NCI-H510A treated with DMSO at 0.1 percent for 48 hours (cell line): ENCODE measurements at regions not wholly inside any gene's neighbourhood (a gene's known extent, or its start where the extent isn't known, plus 50 kb on each side); places are given as distances from the start of the nearest gene placed in this dataset.
"Not testable (repeated sequence)": the region's sequence is repeated elsewhere in the genome, so short reads cannot be mapped to it uniquely, and the experiment has no call there.

Experiments
- DNase-seq: peaks from one replicate; lab custom pipeline; 2025; lab: John Stamatoyannopoulos, UW

DNA sequence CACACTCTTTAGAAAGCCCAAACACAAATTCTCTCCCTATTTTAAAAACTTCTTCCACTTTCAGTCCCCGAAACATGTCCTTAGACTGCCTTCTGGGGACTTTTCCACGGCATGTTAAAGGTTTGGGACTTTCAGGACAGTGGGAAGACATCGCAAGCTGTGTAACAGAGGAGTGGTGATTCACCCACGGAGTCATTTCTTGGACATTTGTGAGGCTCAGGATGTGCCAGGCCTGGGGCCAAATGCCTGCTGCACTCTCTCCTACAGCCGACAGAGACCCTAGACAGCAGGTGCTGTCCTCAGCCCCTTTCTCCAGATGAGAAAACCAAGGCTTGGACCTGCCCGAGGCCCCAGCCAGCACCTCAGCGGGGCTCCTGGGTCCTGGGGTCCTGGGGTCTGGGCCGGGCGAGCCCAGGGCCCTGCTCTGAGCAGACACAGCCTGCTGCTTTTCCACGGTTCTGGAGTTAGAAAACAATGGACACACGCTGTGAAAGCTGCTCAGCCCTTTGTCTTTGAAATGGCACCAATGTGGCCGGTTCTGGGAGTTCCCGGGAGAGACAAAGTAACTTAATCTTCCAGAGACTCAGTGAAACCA lies 370.2 kb upstream of the SFSWAP start:
- no peak for DNase-seq

DNA sequence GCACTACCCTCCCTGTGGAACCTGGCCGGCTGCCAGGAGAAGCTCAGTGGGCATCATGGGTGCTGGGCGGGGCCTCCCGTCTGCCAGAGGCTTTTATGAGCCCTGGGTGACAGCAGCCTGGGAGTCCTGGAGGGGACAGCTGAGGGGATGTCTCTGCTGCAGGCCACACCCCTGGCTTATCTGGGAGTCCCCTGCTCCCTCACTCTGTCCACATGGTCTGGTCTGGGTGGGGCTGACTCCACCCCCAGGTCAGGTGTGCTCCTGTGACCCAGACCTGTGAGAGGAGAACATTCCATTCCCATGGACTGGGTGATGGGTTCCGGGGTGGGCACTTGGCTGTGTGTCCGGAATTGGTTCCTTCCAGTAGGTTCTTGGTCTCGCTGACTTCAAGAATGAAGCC lies 369.3 kb upstream of the SFSWAP start:
- not testable (repeated sequence) for DNase-seq

DNA sequence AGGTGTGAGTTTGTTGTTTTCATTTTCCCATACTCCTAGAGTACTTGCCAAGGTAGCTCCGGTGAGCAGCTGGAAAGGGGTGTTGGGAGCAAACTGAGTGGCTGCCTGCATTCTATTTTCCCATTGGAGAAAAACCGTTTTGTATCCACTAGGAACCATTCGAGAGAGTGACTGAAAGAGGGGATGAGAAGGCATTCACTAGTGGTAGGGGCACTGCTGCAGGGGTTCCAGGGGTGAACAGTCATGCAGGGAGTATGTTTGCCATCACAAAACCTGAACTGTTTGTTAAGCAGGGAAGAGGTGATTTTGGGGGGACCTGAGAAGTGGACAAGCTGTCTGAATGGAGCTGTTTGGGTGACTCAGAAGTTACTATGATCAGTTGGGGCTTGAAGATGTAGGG lies 367.5 kb upstream of the SFSWAP start:
- DNase-seq: not testable (repeated sequence)

DNA sequence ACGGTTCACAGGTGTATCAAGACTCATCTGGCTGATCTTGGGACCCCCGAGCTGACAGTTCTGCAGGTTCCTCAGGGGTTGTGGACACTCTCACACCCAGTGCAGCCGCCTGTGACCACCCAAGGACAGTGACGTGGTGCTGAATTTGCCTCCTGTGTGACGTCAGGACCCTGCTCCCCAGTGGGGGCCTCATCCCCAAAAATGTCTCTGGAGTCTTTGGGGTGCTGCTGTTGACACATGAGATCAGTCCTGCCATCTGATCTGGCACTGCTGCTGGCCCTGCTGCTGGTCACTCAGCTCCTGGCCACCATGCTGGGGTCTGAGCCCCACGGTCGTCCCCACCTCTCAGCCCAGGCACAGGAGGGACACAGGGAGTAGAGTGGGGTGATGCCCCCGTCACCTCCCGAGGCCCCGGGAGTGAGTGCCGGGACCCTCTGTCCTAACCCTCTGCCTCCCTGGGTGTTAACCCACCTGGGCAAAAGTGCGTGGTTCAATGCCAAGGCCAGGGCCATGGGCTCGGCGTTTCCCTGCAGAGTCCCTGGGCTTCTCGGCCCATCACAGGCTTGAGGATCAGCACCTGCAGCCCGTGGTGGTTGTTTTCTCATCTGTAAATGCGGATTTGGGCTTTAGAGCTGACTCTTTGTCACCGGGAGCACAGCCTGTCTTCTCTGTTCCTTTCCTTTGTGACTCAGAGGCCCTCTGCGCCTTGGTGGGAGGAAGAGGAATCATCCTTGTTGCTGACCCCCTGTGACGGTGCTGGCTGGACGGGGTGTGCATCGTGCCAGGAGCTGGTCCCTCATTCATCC lies 366.0 kb upstream of the SFSWAP start:
- not testable (repeated sequence) for DNase-seq

DNA sequence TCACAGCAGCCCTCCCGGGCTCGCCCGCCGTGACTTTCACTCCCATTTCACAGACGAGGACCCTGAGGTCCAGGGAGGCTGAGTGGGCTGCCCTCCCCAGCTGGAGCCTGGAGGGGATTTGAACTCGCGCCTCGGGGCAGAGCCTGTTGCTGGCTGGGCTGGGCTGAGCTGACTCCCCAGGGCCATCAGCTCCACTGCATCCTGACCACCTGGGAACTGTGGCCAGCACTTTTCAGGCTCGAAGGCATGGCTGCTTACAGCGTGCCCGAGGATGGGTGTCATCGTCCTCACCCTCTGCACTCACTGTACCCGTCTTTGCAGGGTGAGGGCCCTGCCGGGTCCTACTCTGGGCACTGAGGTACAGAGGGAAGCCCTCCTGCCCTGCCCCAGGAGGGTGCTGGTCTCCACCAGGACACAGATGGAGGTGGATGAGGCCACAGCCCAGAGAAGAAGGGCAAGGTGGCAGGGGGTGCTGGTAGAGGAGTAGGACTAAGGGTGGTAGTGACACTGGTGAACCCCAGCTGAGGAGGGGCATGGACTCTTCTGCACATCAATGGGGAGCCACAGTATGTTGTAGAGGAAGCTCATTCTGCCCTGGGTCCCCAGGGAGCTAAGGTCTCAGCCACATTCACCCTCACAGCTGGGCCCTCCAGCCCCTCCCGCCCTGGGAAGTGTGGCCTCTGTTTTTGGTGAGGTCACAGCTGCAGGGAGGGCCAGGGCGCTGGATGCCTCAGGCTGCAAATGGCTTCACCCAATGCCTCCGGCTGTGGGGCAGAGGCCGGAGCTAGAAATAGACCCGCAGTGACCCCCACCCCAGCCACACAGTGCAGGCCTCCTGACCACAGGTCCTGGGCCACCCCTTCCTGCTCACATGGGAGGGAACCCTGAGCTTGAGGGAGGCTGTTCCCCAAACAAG lies 365.1 kb upstream of the SFSWAP start:
- DNase-seq: no peak

DNA sequence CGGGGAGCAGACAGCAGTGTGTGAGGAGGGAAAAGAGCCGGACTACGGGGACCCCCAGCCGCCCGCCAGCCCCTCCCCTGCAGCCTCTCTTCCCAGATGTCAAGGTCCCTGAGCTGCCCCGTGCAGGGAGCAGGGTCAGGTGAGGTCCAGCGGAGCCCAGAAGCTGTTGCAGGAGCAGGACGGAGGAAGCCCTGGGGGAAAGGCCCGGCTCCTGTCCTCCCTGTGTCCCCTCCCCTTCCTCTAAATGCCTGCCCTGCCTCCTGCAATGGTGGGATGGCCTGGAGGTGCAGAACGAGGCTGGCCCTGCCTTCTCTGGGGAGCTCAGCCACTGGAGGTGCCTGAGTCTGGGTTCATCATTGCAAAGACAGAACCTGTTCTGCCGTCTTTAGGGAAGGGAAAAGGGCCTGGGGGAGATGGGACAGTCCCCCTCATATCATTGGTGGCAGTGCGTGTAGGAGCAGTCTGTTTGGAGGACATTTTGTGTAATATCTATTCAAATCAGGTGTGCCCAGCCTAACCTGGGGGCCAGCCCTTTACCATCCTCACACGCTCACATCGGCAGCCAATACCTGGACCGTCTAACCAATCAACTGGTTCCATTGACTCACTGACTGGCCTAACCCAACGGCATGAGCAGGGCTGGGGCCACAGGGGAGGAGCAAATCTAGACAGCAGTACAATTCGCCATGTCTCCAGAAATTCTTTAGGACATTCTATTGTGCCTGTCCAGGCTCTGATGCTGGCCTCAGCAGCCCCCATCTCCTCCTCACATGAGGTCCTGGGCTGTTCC lies 364.1 kb upstream of the SFSWAP start:
- no peak for DNase-seq

DNA sequence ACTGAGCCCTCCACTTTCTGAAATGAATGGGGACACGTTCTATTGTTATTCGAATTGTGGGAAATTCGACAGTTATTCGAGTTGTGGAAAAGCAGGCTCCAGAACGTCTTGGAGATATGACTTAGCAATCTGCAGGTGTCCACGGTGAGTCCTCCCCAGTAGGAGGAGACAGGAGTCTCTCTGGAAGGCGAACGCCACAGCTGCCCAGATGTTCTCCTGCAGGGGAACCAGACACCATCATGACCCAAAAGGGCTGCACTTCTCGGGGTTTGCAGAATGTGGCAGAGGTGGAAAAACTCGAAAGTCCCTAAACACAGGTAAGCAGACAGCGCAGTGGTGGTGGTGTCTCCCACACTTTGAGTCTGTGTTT lies 363.6 kb upstream of the SFSWAP start:
- no peak for DNase-seq

DNA sequence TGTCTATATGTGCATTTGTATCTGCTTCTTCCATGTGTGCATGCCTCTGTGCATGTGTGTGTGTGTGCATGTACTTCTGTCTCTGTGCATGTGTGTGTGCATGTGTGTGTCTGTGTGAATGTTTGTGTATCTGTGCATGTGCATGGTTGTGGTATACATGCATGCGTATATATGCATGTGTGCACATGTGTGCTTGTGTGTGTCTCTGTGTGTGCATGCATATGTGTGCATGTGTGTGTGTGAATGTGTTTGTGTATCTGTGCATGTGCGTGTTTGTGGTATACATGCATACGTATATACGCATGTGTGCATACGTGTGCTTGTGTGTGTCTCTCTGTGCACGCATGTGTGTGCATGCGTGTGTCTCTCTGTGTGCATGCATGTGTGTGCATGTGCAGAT lies 363.2 kb upstream of the SFSWAP start:
- no peak for DNase-seq

DNA sequence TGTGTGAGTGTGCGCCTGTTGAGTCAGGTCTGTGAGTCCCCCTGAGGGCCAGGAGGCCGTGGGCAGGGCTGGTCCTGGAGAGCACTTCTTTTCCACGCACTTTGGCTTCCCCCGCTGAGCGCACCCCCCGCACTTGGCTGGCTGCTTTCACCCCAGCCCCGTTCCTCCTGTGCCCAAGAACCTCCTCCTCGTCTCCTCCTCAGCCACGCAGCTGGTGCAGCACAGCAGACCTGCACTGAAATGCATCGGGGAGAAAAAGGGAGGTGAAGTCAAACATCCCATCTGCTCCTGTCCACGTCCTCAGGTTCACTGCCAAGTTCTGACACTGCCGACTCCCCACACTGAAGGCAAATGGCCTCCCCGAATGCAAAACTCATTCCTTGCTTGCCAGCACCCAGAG lies 362.7 kb upstream of the SFSWAP start:
- DNase-seq: no peak

DNA sequence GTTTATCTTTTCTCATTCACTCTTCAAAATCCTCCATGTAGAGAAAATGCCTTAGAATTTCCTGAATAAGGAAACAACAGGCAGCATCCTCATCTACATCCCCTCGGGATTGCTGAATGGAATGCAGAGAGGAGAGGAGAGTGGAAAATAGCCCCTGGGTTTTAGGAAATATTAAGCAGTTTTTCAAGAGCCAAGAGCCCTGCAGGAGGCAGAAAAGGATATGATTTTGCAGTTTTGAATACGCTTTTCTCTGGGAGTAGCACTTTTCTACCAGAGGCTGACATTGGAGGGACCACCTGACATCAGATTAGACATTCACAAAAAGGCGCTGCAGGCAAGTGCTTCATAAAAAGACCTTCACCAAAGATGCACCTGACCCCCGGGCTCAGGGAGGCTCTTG lies 362.2 kb upstream of the SFSWAP start:
- no peak for DNase-seq

DNA sequence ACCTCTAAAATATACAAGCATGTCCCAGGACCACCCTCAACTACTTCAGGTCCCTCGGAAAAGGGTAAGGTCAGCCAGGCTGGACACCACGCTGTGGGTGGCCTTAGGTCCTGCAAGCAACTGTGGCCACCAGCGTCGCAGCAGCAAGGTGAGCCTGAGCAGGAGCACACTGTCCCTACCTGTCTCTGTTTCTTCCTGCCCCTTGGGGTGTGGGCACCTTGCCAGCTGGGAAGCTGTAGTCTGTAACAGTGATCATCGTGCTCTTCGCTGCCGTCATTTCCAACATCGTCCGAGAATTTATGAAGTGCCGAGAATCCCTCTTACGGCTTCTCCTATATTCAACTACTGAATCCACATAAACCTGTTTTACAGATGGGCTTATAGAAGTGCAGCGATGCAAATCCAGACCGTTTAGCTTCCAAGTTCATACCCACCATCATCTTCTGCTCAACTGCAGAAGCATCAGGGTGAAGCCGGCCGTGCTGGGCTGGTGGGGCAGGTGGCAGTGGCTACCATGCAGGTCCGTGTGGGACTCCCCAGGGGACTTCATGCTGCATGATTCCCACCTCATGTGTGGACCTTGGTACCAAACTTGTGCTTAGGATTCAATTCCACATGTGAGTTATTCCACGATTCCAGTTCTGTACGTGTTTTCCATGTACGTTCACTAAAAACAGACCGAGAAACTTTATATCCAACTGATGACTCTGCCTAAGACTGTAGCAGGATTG lies 361.3 kb upstream of the SFSWAP start:
- no peak for DNase-seq

DNA sequence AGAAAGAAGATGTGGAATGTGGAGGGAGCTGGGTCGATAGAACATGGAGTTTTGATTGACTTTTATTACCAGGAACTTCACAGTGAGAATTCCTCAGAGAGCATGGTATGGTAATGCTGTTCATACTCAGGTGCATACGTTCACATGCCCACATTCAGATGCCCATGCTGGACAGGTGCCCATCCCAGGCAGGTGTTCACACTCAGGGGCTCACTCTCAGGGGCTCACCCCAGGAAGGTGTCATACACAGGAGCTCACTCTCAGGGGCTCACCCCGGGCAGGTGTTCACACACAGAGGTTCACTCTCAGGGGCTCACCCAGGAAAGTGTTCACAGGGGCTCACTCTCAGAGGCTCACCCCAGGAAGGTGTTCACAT lies 360.0 kb upstream of the SFSWAP start:
- DNase-seq: no peak

DNA sequence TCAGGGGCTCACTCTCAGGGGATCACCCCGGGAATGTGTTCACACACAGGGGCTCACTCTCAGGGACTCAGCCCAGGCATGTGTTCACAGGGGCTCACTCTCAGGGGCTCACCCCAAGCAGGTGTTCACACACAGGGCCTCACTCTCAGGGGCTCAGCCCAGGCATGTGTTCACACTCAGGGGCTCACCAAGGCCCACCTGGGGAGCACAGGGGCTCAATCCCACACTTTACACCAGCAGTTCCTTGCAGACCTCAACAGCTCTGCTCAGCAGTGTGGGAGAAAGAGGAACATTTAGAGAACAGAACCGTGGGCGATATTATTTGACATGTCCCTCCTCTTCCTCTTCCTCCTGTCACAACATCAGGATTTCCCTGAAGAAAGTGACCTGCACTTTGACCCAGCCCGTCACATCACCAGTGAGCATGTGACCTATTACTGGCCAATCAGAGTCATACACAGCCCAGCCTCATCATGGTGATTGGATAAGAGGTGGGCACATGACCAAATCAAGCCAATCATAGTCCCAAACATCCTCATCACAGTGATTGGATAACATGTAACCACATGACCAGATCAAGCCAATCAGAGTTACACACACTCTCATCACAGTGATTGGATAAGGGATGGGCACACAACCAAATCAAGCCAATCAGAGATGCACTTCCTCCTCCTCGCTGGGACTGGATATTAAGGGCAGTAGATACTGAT lies 359.4 kb upstream of the SFSWAP start:
- no peak for DNase-seq

DNA sequence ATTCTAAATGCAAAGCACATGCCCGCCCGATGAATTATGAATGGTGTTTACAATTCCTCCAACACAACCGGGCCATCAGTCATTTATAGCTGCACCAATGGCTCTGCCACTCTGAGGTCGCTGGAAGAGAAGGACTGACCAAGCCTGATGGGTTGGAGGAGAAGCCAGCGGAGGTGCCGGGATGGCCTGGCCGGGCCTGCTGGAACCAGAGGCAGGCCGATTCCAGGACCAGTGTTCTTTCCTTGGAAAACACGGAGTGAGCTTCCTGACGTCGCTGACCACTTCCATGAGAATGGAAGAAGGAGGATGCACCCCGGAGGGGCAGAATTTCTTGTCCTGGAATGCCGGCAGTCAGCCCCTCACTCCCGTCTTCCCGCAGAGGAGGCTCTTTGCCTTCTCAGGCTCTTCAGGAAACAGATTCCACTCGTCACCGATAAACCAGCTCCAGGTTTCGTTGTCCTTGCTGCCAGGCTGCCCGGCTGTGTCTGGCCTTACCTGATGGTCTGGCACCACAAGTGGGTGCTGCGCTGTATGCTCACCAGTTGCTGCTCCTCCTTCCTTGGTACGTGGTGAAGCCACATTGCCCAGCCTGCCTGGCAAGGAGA lies 358.5 kb upstream of the SFSWAP start:
- no peak for DNase-seq

DNA sequence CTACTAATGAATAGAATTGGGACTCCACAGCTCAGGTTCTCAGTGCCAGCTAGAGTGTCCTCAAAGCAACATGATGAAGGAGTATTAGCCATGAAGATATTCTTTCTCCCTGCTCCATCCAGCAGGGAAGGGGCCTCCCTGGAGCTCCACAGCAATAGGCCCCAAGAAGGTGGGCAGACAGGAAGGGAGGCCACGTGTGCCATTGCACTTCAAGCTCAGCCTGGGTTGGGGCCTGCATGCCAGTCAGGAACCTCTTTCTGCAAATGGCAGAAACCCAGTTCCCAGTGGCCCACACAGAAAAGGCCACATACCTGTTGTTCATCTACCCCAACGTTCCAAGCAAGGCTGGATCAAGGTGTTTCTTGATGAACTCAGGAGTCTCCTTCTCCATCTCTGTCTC lies 357.5 kb upstream of the SFSWAP start:
- no peak for DNase-seq

DNA sequence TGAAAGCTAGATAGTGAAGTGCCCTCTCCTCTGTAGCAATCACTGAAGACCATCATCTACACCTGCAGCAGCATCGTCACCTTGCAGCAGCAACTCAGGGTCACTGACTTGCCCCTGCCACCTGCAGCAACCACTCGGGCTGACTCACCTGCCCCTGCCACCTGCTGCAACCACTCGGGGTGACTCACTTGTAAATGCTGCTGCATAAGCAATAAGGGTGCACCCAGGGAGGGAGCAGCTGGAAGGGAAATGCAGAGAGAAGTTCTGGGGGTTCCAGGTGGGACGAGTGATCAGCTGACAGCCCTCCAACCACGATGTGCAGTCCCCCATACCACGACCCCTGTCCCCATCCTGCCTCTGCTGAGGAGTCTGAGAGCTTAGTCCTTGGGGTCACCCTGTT lies 357.1 kb upstream of the SFSWAP start:
- DNase-seq: no peak

DNA sequence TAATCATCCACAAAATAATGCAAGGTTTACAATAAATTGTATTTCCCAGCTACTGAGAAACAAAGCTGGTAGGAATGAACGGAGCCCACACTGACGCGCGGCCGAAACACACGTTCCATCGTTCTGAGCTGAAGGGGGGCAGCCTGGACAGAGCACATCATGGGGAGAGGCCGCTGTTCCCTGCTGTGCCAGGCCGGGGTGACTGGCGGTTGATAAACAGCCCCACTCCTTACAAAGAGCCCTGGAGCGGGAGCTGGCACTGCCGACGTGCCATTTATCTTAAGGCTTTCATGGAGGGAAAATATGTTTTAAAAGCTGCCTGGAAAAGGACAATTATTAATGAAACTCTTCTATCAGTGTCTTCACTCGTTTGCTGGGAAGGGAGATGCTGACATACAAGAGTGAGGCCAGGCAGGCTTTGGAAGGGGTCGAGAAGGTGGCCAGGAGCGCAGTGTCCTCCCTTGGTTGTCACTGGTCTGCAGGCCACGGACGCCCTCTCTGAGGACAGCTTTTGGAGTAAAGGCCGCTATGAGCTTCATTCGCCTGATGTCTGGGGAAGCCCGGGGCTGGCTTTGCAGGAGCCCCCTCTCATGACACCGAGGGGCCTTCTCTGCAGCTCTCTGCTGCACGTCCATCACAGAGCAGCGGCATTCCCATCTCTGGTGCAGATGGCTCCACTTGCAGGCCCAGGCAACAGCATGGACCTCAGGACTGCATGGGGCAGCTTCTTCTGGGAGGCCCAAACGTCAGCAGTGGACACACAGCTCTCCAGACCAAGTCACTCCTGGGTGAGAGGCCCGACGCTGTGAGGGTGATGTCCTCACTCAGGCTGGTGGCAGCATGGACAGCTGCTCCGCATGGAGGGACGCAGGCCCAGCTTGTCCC lies 355.3 kb upstream of the SFSWAP start:
- DNase-seq: no peak

DNA sequence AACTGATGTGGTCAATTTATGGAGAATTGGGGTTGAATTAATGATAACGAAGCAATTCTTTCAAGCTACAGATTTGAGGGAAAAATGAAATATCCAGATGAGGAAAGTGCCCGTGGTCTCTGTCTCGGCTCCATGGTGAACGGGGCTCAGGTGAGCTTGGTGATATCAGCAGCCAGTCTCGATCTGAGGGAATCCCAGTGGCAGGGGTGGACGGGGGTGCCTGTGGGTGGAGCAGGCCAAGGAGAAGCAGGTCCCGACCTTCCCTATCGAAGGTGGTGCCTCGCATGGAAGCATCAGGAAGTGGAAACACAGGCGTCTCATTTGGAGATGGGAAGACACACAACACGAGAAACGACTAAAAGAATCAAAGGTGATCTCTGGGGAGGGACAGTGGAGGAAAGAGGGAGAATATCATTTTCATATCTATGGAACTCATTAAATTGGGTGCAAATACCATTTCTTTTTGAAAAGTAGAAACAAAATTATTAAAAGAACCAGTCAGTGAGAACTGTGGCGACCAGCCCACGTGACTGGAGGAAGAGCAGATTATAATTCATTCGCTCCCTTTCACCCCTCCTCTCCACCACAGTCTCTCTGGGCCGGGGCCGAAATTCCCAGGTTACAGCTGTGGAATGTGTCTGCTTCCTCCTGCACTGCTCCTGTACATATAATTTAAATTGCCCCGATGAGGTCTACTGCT lies 354.3 kb upstream of the SFSWAP start:
- DNase-seq: no peak
